Esophagus squamous epithelium (tissue), 4 donors: ENCODE measurements at regions not wholly inside any gene's neighbourhood (a gene's known extent, or its start where the extent isn't known, plus 50 kb on each side); places are given as distances from the start of the nearest gene placed in this dataset.

ENCODE experiments used
- POLR2A ChIP-seq, 4 donors: fragments of 450-650 bp; IDR thresholded peaks; one replicate each; pipeline ENCODE4 v1.6.1; 2017; ENCODE audit warnings: antibody characterized with exemption in 4 of 4, mild to moderate bottlenecking in 4 of 4, moderate library complexity in 3 of 4
- TF ChIP-seq, protein P1 (sequence below), 6 experiments: fragments of 450-650 bp in 4 of 6; fragments of 200-600 bp in 2 of 6; sonication (generic) in 2 of 6; IDR thresholded peaks; one replicate each; pipeline ENCODE4 v1.5.1; 2016 to 2019; ENCODE audit warnings: antibody characterized with exemption in 6 of 6, mild to moderate bottlenecking in 4 of 6, moderate library complexity in 4 of 6

- TF ChIP-seq, protein P1, sequence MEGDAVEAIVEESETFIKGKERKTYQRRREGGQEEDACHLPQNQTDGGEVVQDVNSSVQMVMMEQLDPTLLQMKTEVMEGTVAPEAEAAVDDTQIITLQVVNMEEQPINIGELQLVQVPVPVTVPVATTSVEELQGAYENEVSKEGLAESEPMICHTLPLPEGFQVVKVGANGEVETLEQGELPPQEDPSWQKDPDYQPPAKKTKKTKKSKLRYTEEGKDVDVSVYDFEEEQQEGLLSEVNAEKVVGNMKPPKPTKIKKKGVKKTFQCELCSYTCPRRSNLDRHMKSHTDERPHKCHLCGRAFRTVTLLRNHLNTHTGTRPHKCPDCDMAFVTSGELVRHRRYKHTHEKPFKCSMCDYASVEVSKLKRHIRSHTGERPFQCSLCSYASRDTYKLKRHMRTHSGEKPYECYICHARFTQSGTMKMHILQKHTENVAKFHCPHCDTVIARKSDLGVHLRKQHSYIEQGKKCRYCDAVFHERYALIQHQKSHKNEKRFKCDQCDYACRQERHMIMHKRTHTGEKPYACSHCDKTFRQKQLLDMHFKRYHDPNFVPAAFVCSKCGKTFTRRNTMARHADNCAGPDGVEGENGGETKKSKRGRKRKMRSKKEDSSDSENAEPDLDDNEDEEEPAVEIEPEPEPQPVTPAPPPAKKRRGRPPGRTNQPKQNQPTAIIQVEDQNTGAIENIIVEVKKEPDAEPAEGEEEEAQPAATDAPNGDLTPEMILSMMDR (IDR thresholded peaks at IDR 0.05): no peak
- no peak for TF ChIP-seq POLR2A (IDR thresholded peaks at IDR 0.05)
Measured at GRCh38 chr20:52515877-52516276, 324.3 kb upstream of the ZFP64 start.
